Neural cell (in vitro differentiated cells): ENCODE measurements at regions not wholly inside any gene's neighbourhood (a gene's known extent, or its start where the extent isn't known, plus 50 kb on each side); places are given as distances from the start of the nearest gene placed in this dataset.

ENCODE experiments used
- H2AFZ ChIP-seq: fragments of 200-600, 300-800 bp; sonication (generic), shearing (Covaris generic); 2 replicates; pipeline ENCODE4 v1.6.0; 2014; ENCODE audit warnings: low read depth, mild to moderate bottlenecking, antibody characterized with exemption, low read length, moderate library complexity
- H3F3A ChIP-seq: fragments of 200-600 bp; shearing (Covaris generic); 2 replicates; pipeline ENCODE4 v1.6.1; 2016; ENCODE audit warnings: mild to moderate bottlenecking, moderate library complexity, mixed read lengths, antibody characterized with exemption, low read length; ENCODE audit not compliant: insufficient read depth, poor library complexity, severe bottlenecking
- H3K27ac ChIP-seq: fragments of 200-600, 300-800 bp; sonication (generic), shearing (Covaris generic); 2 replicates; pipeline ENCODE4 v1.5.1; 2014; ENCODE audit warnings: mild to moderate bottlenecking, low read length, moderate library complexity
- H3K27me3 ChIP-seq: fragments of 300-800, 200-600 bp; sonication (generic), shearing (Covaris generic); 2 replicates; pipeline ENCODE4 v1.6.0; 2014; ENCODE audit warnings: mild to moderate bottlenecking, low read depth, low read length, moderate library complexity; ENCODE audit not compliant: insufficient read depth
- H3K36me3 ChIP-seq: fragments of 300-800, 200-600 bp; sonication (generic), shearing (Covaris generic); 2 replicates; pipeline ENCODE4 v1.5.1; 2014; ENCODE audit warnings: mild to moderate bottlenecking, antibody characterized with exemption, low read length, moderate library complexity; ENCODE audit not compliant: insufficient read depth
- H3K4me2 ChIP-seq: fragments of 300-800, 200-600 bp; sonication (generic), shearing (Covaris generic); 2 replicates; pipeline ENCODE4 v1.6.0; 2014; ENCODE audit warnings: mild to moderate bottlenecking, low read length
- H3K4me3 ChIP-seq: fragments of 300-800, 200-600 bp; sonication (generic), shearing (Covaris generic); 2 replicates; pipeline ENCODE4 v1.5.1; 2014; ENCODE audit warnings: mild to moderate bottlenecking, low read length, moderate library complexity
- H3K79me2 ChIP-seq: fragments of 200-600 bp; shearing (Covaris generic); replicated peaks from 2 replicates; pipeline ENCODE4 v1.6.0; 2014; ENCODE audit warnings: mild to moderate bottlenecking, low read length, moderate library complexity; ENCODE audit not compliant: insufficient read depth
- H3K9ac ChIP-seq: fragments of 300-800, 200-600 bp; sonication (generic), shearing (Covaris generic); 2 replicates; pipeline ENCODE4 v1.6.1; 2016; ENCODE audit warnings: mild to moderate bottlenecking, low read length, mixed read lengths
- H3K9me2 ChIP-seq: fragments of 200-600 bp; shearing (Covaris generic); 2 replicates; pipeline ENCODE4 v1.6.1; 2016; ENCODE audit warnings: mild to moderate bottlenecking, low read length, mixed read lengths; ENCODE audit not compliant: insufficient read depth
- H3K9me3 ChIP-seq: fragments of 200-600, 300-800 bp; sonication (generic), shearing (Covaris generic); 2 replicates; pipeline ENCODE4 v1.6.1; 2016; ENCODE audit warnings: mild to moderate bottlenecking, mixed run types, low read length, moderate library complexity, mixed read lengths
- H4K20me1 ChIP-seq: fragments of 200-600 bp; shearing (Covaris generic); 2 replicates; pipeline ENCODE4 v1.6.1; 2016; ENCODE audit warnings: mild to moderate bottlenecking, mixed run types; ENCODE audit not compliant: insufficient read depth
- CTCF ChIP-seq: fragments of 450-650 bp; IDR thresholded peaks from 2 replicates; pipeline ENCODE4 v1.5.1; 2014; ENCODE audit warnings: antibody characterized with exemption, mild to moderate bottlenecking, moderate library complexity; ENCODE audit not compliant: poor library complexity, severe bottlenecking
- EP300 ChIP-seq: fragments of 450-650 bp; conservative IDR thresholded peaks from 2 replicates; pipeline ENCODE4 v1.6.1; 2014; ENCODE audit warnings: antibody characterized with exemption, mild to moderate bottlenecking, moderate library complexity; ENCODE audit not compliant: poor library complexity, severe bottlenecking
- EZH2 ChIP-seq: fragments of 200-600, 300-800 bp; shearing (Covaris generic), sonication (generic); IDR thresholded peaks from 2 replicates; pipeline ENCODE4 v1.6.1; 2014; ENCODE audit warnings: antibody characterized with exemption, low read length, borderline replicate concordance, mild to moderate bottlenecking; ENCODE audit not compliant: insufficient read depth, poor library complexity, severe bottlenecking
- MXI1 ChIP-seq: fragments of 450-650 bp; conservative IDR thresholded peaks from 2 replicates; pipeline ENCODE4 v1.6.1; 2014; ENCODE audit warnings: antibody characterized with exemption, mild to moderate bottlenecking; ENCODE audit not compliant: poor library complexity, severe bottlenecking
- POLR2AphosphoS5 ChIP-seq: IDR thresholded peaks from 2 replicates; pipeline ENCODE4 v1.6.1; 2012
- RAD21 ChIP-seq: fragments of 450-650 bp; conservative IDR thresholded peaks from 2 replicates; pipeline ENCODE4 v1.6.1; 2014; ENCODE audit warnings: antibody characterized with exemption, mild to moderate bottlenecking, moderate library complexity
- REST ChIP-seq: IDR thresholded peaks from 2 replicates; pipeline ENCODE4 v1.6.1; 2012; ENCODE audit warnings: borderline replicate concordance
- SMC3 ChIP-seq: fragments of 450-650 bp; conservative IDR thresholded peaks from 2 replicates; pipeline ENCODE4 v1.6.1; 2014; ENCODE audit warnings: antibody characterized with exemption, mild to moderate bottlenecking, moderate library complexity; ENCODE audit not compliant: poor library complexity
- TAF1 ChIP-seq: IDR thresholded peaks from 2 replicates; pipeline ENCODE4 v1.6.1; 2012; ENCODE audit warnings: low read depth

- Histone ChIP-seq H3K36me3 (no peaks in the 10 kb centered on the region), H4K20me1 (no peaks in the 10 kb centered on the region), H3K4me2 (no peak overlapping the region), H3F3A (no peaks in the 10 kb centered on the region), H3K9me2 (no peaks in the 10 kb centered on the region), H3K27ac (no peak overlapping the region), H3K79me2 (no peaks in the 10 kb centered on the region), H3K9me3 (no peaks in the 10 kb centered on the region), H3K27me3 (no peaks in the 10 kb centered on the region), H3K4me3 (no peak overlapping the region), H3K9ac (no peak overlapping the region), H2AFZ (no peak overlapping the region)
- TF ChIP-seq POLR2AphosphoS5 (no peak), CTCF (no peak), EP300 (no peak)
Measured at GRCh38 chr3:74693251-74693650, 78.8 kb upstream of the CNTN3 start.

GRCh38 chr3:74691946-74692345, 77.5 kb upstream of the CNTN3 start:
- Histone ChIP-seq H3F3A (no peaks in the 10 kb centered on the region), H3K27ac (no peak overlapping the region), H4K20me1 (no peaks in the 10 kb centered on the region), H3K79me2 (no peaks in the 10 kb centered on the region), H3K36me3 (no peaks in the 10 kb centered on the region), H2AFZ (no peak overlapping the region), H3K4me3 (no peak overlapping the region), H3K9ac (no peak overlapping the region), H3K27me3 (no peaks in the 10 kb centered on the region), H3K9me2 (no peaks in the 10 kb centered on the region), H3K9me3 (no peaks in the 10 kb centered on the region), H3K4me2 (no peak overlapping the region)
- TF ChIP-seq SMC3 (no peak), REST (no peak), EZH2 (no peak), CTCF (no peak), MXI1 (no peak), POLR2AphosphoS5 (no peak), TAF1 (no peak), EP300 (no peak), RAD21 (no peak)
